Panc1 (cell line): ENCODE measurements at regions not wholly inside any gene's neighbourhood (a gene's known extent, or its start where the extent isn't known, plus 50 kb on each side); places are given as distances from the start of the nearest gene placed in this dataset.
A peak's percentile ranks its signal among the peaks of the same experiment; 100 is the strongest.

ENCODE experiments used
- ATAC-seq: fragments of 200-7000 bp; cut with Tn5 transposase; 2 replicates; pipeline ENCODE4 v1.9.1; 2020; ENCODE audit warnings: mild to moderate bottlenecking, moderate library complexity
- BruUV-seq: library from RNA; stranded (reverse); fragments of 400-500 nt; replicated peaks from 2 replicates; lab custom pipeline; 2021; lab: Mats Ljungman, UMichigan
- CTCF ChIA-PET: fragments of 300-600 bp; sonication (Branson Sonifier 250); formaldehyde crosslinking; loops from one replicate; lab custom pipeline; 2022; ENCODE audit warnings: antibody characterized with exemption; lab: Charles Lee
- POLR2A ChIA-PET: fragments of 300-600 bp; sonication (Branson Sonifier 250); formaldehyde crosslinking; loops from one replicate; lab custom pipeline; 2022; ENCODE audit warnings: antibody characterized with exemption; lab: Charles Lee
- DNase-seq: peaks from one replicate; pipeline ENCODE4 v3.0.0-alpha.2; 2010; ENCODE audit warnings: low read depth, low spot score
- H3K27ac ChIP-seq: 2 replicates; pipeline ENCODE4 v1.5.1; 2011; ENCODE audit warnings: mild to moderate bottlenecking, low read length, inconsistent platforms
- H3K27me3 ChIP-seq: fragments of 200-500 bp; sonication (Bioruptor generic); 2 replicates; pipeline ENCODE4 v1.6.0; 2014; ENCODE audit warnings: low read length, inconsistent platforms; ENCODE audit not compliant: control insufficient read depth, insufficient read depth
- H3K36me3 ChIP-seq: fragments of 200-500 bp; sonication (Bioruptor generic); 2 replicates; pipeline ENCODE4 v1.5.1; 2014; ENCODE audit warnings: inconsistent platforms, mild to moderate bottlenecking, low read length, moderate library complexity; ENCODE audit not compliant: control insufficient read depth, insufficient read depth
- H3K4me1 ChIP-seq: 2 replicates; pipeline ENCODE4 v1.5.1; 2011; ENCODE audit warnings: inconsistent platforms, mild to moderate bottlenecking, low read length, moderate library complexity; ENCODE audit not compliant: control insufficient read depth, insufficient read depth
- H3K4me3 ChIP-seq, 2 experiments: 2 replicates each; pipeline ENCODE4 v1.5.1; 2011 to 2012; ENCODE audit warnings: low read depth in 2 of 2, low read length in 2 of 2, mild to moderate bottlenecking in 2 of 2, inconsistent platforms in 1 of 2, moderate library complexity in 1 of 2
- H3K9me3 ChIP-seq: fragments of 200-500 bp; sonication (Bioruptor generic); 2 replicates; pipeline ENCODE4 v1.5.1; 2014; ENCODE audit warnings: low read depth, mild to moderate bottlenecking, inconsistent platforms, low read length, moderate library complexity; ENCODE audit not compliant: control insufficient read depth, insufficient read depth
- CTCF ChIP-seq: fragments of 450-650 bp; IDR thresholded peaks from 2 replicates; pipeline ENCODE4 v1.5.1; 2017; ENCODE audit warnings: mild to moderate bottlenecking
- POLR2AphosphoS5 ChIP-seq: IDR thresholded peaks from 2 replicates; pipeline ENCODE4 v1.6.1; 2012; ENCODE audit warnings: mild to moderate bottlenecking, low read depth, low read length, moderate library complexity
- REST ChIP-seq, 2 experiments: IDR thresholded peaks; 2 replicates each; pipeline ENCODE4 v1.6.1; 2011 to 2012; ENCODE audit warnings: low read depth in 2 of 2, control low read depth in 1 of 2, low read length in 1 of 2, mild to moderate bottlenecking in 1 of 2, moderate library complexity in 1 of 2; ENCODE audit not compliant: insufficient read depth in 1 of 2
- SIN3A ChIP-seq: IDR thresholded peaks from 2 replicates; pipeline ENCODE4 v1.6.1; 2012; ENCODE audit warnings: low read depth, mild to moderate bottlenecking, low read length, moderate library complexity, borderline replicate concordance; ENCODE audit not compliant: insufficient read depth
- TCF7L2 ChIP-seq: IDR thresholded peaks from 2 replicates; pipeline ENCODE4 v1.6.1; 2011; ENCODE audit warnings: mild to moderate bottlenecking, low read depth, low read length, inconsistent platforms
- in situ Hi-C: cut with HindIII; loops from 2 replicates; pipeline ENCODE4 v1.10.0; 2016; ENCODE audit warnings: low sequenced_read_pairs, low pct_unique_long_range_greater_than_20kb
- intact Hi-C: fragments of 100-400 bp; cut with micrococcal nuclease; formaldehyde crosslinking; loops from one replicate; pipeline ENCODE4 v1.10.0; 2022; ENCODE audit not compliant: unreplicated experiment

GRCh38 chr6:19519941-19520340 is 317.2 kb upstream of the ID4 start:
- no peaks in the 10 kb centered on the region for H3K27me3 ChIP-seq

GRCh38 chr6:19524366-19525186 is 312.6 kb upstream of the ID4 start:
- TF ChIP-seq REST (IDR thresholded peaks at IDR 0.05; ENCODE audit: insufficient read depth in 1 of 2, low read depth in 2 of 2, low read length in 1 of 2) (no peak), CTCF (no peak), POLR2AphosphoS5 (no peak), SIN3A (no peak), TCF7L2 (no peak; the same call in 1 of the 2 replicates)
- Histone ChIP-seq H3K4me1 (no peaks in the 10 kb centered on the region), H3K27me3 (no peaks in the 10 kb centered on the region), H3K36me3 (no peaks in the 10 kb centered on the region), H3K9me3 (no peaks in the 10 kb centered on the region), H3K27ac (peak overlapping the region; percentile 20; the same call in 1 of the 2 replicates), H3K4me3 (no peak overlapping the region)
- ChIA-PET CTCF (no interaction called here), POLR2A (no interaction called here)
- in situ Hi-C loops: no loop called here
- ATAC-seq: no peak
- no TSS peak for BruUV-seq
- no peak for DNase-seq
- intact Hi-C loops: no loop called here

More at GRCh38 chr6:19519941-19520340, 317.2 kb upstream of the ID4 start:
- TF ChIP-seq POLR2AphosphoS5: no peak
- no peak for TF ChIP-seq CTCF
- no peak for TF ChIP-seq SIN3A
- TF ChIP-seq TCF7L2: no peak
- CTCF ChIA-PET: no interaction called here
- POLR2A ChIA-PET: no interaction called here
- in situ Hi-C loops (no loop called here), intact Hi-C loops (no loop called here)
- no peak for ATAC-seq
- H3K27ac ChIP-seq: no peak overlapping the region
- BruUV-seq: no TSS peak
- no peak overlapping the region for H3K4me3 ChIP-seq
- DNase-seq: no peak
- no peaks in the 10 kb centered on the region for H3K36me3 ChIP-seq
- H3K9me3 ChIP-seq: 0 out of 2 replicates have a peak, but pooled peaks cover 4% of the 10 kb centered on the region
- no peaks in the 10 kb centered on the region for H3K4me1 ChIP-seq
